Caco-2 (cell line): ENCODE measurements at regions not wholly inside any gene's neighbourhood (a gene's known extent, or its start where the extent isn't known, plus 50 kb on each side); places are given as distances from the start of the nearest gene placed in this dataset.

Source experiments
- BruUV-seq: library from RNA; stranded (reverse); fragments of 400-500 nt; replicated peaks from 2 replicates; lab custom pipeline; 2021; lab: Mats Ljungman, UMichigan
- CTCF ChIA-PET: fragments of 300-600 bp; sonication (Branson Sonifier 250); formaldehyde crosslinking; loops from one replicate; lab custom pipeline; 2022; ENCODE audit warnings: antibody characterized with exemption; lab: Charles Lee
- POLR2A ChIA-PET: fragments of 300-600 bp; sonication (Branson Sonifier 250); formaldehyde crosslinking; loops from one replicate; lab custom pipeline; 2022; ENCODE audit warnings: antibody characterized with exemption; lab: Charles Lee
- DNase-seq, 2 experiments: peaks; one replicate each; pipeline versions ENCODE4 v3.0.0 to v3.0.0-alpha.2; 2020 to 2022
- H3K27me3 ChIP-seq: replicated peaks from 2 replicates; pipeline ENCODE4 v1.6.0; 2011; ENCODE audit warnings: low read length; ENCODE audit not compliant: control insufficient read depth, insufficient read depth
- H3K36me3 ChIP-seq: 2 replicates; pipeline ENCODE4 v1.5.1; 2011; ENCODE audit warnings: low read length; ENCODE audit not compliant: control insufficient read depth, insufficient read depth
- H3K4me1 ChIP-seq: fragments of 250-450 bp; sonication (Bioruptor Pico); 2 replicates; pipeline ENCODE4 v1.5.1; 2020; ENCODE audit warnings: mild to moderate bottlenecking
- H3K4me3 ChIP-seq: 2 replicates; pipeline ENCODE4 v1.5.1; 2011; ENCODE audit warnings: low read depth, mild to moderate bottlenecking, control low read depth, low read length
- H3K9me3 ChIP-seq: fragments of 250-450 bp; sonication (Bioruptor Pico); 2 replicates; pipeline ENCODE4 v1.5.1; 2020; ENCODE audit warnings: mild to moderate bottlenecking, moderate library complexity
- H3K27ac Mint-ChIP-seq: one replicate; pipeline ENCODE4 v1.8.0; 2022; ENCODE audit warnings: mixed read lengths; ENCODE audit not compliant: unreplicated experiment
- H3K27me3 Mint-ChIP-seq: one replicate; pipeline ENCODE4 v1.8.0; 2022; ENCODE audit warnings: mixed read lengths; ENCODE audit not compliant: insufficient read depth, unreplicated experiment
- H3K36me3 Mint-ChIP-seq: one replicate; pipeline ENCODE4 v1.8.0; 2022; ENCODE audit warnings: mild to moderate bottlenecking, mixed read lengths; ENCODE audit not compliant: insufficient read depth, unreplicated experiment
- H3K4me1 Mint-ChIP-seq: one replicate; pipeline ENCODE4 v1.8.0; 2022; ENCODE audit warnings: low read depth, mixed read lengths; ENCODE audit not compliant: unreplicated experiment
- H3K4me3 Mint-ChIP-seq: one replicate; pipeline ENCODE4 v1.8.0; 2022; ENCODE audit warnings: mild to moderate bottlenecking, moderate library complexity, mixed read lengths; ENCODE audit not compliant: unreplicated experiment
- H3K9me3 Mint-ChIP-seq: one replicate; pipeline ENCODE4 v1.8.0; 2022; ENCODE audit warnings: mixed read lengths; ENCODE audit not compliant: unreplicated experiment
- intact Hi-C: fragments of 100-400 bp; cut with micrococcal nuclease; formaldehyde crosslinking; loops from one replicate; pipeline ENCODE4 v1.10.0; 2022; ENCODE audit not compliant: unreplicated experiment
- TF ChIP-seq, protein P1 (sequence below), 2 experiments: fragments of 200-600 bp in 1 of 2; IDR thresholded peaks; 1 replicate in 1 of 2; 2 replicates in 1 of 2; pipeline versions ENCODE4 v1.5.1 to v1.8.0; 2011 to 2022; ENCODE audit warnings: antibody characterized with exemption in 1 of 2, control low read depth in 1 of 2, inconsistent platforms in 1 of 2, low read depth in 1 of 2, low read length in 1 of 2, mild to moderate bottlenecking in 1 of 2, moderate library complexity in 1 of 2; ENCODE audit not compliant: insufficient read depth in 1 of 2, severe bottlenecking in 1 of 2, unreplicated experiment in 1 of 2

DNA sequence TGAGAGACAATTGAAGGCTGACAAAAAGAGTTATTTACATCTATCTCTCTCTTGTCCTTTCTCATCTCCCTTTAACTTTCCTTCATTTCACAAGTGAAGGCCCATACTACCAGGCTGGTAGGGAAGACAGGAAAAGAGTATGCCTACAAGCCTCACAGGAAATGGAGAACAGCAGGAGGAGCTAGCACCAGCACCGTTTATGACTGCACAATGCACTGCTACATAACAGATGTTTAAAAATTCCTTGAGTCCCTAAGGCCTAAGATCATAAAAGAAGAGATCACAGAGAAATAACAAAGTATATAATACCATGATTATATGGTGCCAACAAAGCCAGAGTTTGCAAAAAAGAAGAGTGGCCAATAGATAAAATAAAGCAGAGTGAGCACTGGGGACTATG, 194.8 kb downstream of the UNC5CL start:
- no peaks in the 10 kb centered on the region; the same call in 1 of the 2 replicates for H3K27me3 ChIP-seq
- BruUV-seq, result no TSS peak
- no peaks in the 10 kb centered on the region for H3K36me3 Mint-ChIP-seq
- intact Hi-C loops, result loop anchor here (10.0 kb wide), 1 partner anchor 129 kb away; no protein-coding TSS in a partner anchor
- H3K4me3 ChIP-seq, result no peak overlapping the region
- DNase-seq, result no peak
- no peaks in the 10 kb centered on the region for H3K4me1 ChIP-seq
- H3K36me3 ChIP-seq, result no peaks in the 10 kb centered on the region
- CTCF ChIA-PET, result interaction anchor here (1.1 kb wide), 1 partner anchor 516 kb away, joined by 3 read pairs; no protein-coding TSS in a partner anchor
- peaks cover 3% of the 10 kb centered on the region; the same call in 1 of the 2 replicates for H3K9me3 ChIP-seq
- H3K27ac Mint-ChIP-seq, result no peak overlapping the region
- peaks cover 26% of the 10 kb centered on the region for H3K27me3 Mint-ChIP-seq
- no peak overlapping the region for H3K4me3 Mint-ChIP-seq
- POLR2A ChIA-PET, result no interaction called here
- H3K4me1 Mint-ChIP-seq, result no peaks in the 10 kb centered on the region
- TF ChIP-seq, protein P1, sequence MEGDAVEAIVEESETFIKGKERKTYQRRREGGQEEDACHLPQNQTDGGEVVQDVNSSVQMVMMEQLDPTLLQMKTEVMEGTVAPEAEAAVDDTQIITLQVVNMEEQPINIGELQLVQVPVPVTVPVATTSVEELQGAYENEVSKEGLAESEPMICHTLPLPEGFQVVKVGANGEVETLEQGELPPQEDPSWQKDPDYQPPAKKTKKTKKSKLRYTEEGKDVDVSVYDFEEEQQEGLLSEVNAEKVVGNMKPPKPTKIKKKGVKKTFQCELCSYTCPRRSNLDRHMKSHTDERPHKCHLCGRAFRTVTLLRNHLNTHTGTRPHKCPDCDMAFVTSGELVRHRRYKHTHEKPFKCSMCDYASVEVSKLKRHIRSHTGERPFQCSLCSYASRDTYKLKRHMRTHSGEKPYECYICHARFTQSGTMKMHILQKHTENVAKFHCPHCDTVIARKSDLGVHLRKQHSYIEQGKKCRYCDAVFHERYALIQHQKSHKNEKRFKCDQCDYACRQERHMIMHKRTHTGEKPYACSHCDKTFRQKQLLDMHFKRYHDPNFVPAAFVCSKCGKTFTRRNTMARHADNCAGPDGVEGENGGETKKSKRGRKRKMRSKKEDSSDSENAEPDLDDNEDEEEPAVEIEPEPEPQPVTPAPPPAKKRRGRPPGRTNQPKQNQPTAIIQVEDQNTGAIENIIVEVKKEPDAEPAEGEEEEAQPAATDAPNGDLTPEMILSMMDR (IDR thresholded peaks at IDR 0.05; ENCODE audit: insufficient read depth in 1 of 2, low read depth in 1 of 2, low read length in 1 of 2, severe bottlenecking in 1 of 2, unreplicated experiment in 1 of 2), result no peak
- no peaks in the 10 kb centered on the region for H3K9me3 Mint-ChIP-seq

DNA sequence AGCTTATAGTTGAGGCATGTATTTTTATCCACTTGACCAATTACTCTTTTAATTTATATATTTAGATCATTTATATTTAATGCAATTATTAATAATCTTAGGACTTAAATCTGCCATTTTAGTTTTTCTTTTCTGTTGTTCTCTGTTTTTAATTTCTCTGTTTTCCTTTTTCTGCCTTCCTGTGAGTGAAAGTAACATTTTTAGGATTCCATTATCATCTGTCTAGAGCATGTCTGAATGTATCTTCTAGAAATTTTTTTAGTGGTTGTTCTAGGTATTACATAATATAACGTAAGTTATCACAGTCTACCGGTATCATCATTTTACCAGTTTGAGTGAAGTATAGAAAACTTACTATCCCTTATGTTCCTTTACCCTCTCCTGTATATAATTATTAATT, 197.3 kb downstream of the UNC5CL start:
- CTCF ChIA-PET, result no interaction called here
- intact Hi-C loops, result loop anchor here (10.0 kb wide), 1 partner anchor 127 kb away; no protein-coding TSS in a partner anchor
- Mint-ChIP-seq H3K9me3 (no peaks in the 10 kb centered on the region), H3K36me3 (no peaks in the 10 kb centered on the region), H3K27ac (no peak overlapping the region), H3K27me3 (peaks cover 26% of the 10 kb centered on the region), H3K4me3 (no peak overlapping the region), H3K4me1 (no peaks in the 10 kb centered on the region)
- Histone ChIP-seq H3K4me1 (no peaks in the 10 kb centered on the region), H3K36me3 (no peaks in the 10 kb centered on the region), H3K27me3 (no peaks in the 10 kb centered on the region; the same call in 1 of the 2 replicates), H3K4me3 (no peak overlapping the region), H3K9me3 (peaks cover 1% of the 10 kb centered on the region; the same call in 1 of the 2 replicates)
- no TSS peak for BruUV-seq
- POLR2A ChIA-PET, result no interaction called here
- TF ChIP-seq, protein P1 (IDR thresholded peaks at IDR 0.05; ENCODE audit: insufficient read depth in 1 of 2, low read depth in 1 of 2, low read length in 1 of 2, severe bottlenecking in 1 of 2, unreplicated experiment in 1 of 2), result no peak
- DNase-seq, result no peak

DNA sequence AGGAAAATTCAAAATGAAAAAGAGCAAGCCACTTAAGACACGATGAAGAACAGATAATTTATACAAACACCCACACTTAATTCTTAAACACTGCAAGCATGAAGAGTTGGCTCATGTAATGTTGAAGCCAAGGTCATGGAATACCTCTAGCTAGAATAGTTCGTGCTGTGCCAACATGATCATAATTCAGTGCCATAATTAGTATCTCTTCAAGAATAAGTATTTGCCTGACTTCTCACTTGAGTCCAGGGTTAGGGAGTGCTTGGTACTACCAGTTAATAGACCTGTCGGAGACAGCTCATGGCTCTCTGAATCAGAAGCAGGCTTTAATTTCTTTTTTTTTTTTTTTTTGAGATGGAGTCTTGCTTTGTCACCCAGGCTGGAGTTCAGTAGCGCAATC, 206.3 kb downstream of the UNC5CL start:
- TF ChIP-seq, protein P1 (IDR thresholded peaks at IDR 0.05; ENCODE audit: insufficient read depth in 1 of 2, low read depth in 1 of 2, low read length in 1 of 2, severe bottlenecking in 1 of 2, unreplicated experiment in 1 of 2), result no peak
- H3K4me3 Mint-ChIP-seq, result no peak overlapping the region
- POLR2A ChIA-PET, result no interaction called here
- H3K36me3 Mint-ChIP-seq, result no peaks in the 10 kb centered on the region
- H3K9me3 Mint-ChIP-seq, result no peaks in the 10 kb centered on the region
- H3K36me3 ChIP-seq, result no peaks in the 10 kb centered on the region
- no peak overlapping the region for H3K27ac Mint-ChIP-seq
- no peaks in the 10 kb centered on the region for H3K4me1 ChIP-seq
- H3K27me3 ChIP-seq, result no peaks in the 10 kb centered on the region; the same call in 1 of the 2 replicates
- no TSS peak for BruUV-seq
- H3K9me3 ChIP-seq, result no peaks in the 10 kb centered on the region; the same call in 1 of the 2 replicates
- no peak for DNase-seq
- H3K4me3 ChIP-seq, result no peak overlapping the region
- intact Hi-C loops, result no loop called here
- H3K27me3 Mint-ChIP-seq, result peaks cover 22% of the 10 kb centered on the region
- H3K4me1 Mint-ChIP-seq, result no peaks in the 10 kb centered on the region
- CTCF ChIA-PET, result interaction anchor here (0.7 kb wide), 1 partner anchor 856 kb away, joined by 4 read pairs; no protein-coding TSS in a partner anchor
